ENCODE measurements at regions not wholly inside any gene's neighbourhood (a gene's known extent, or its start where the extent isn't known, plus 50 kb on each side); places are given as distances from the start of the nearest gene placed in this dataset.

DNA sequence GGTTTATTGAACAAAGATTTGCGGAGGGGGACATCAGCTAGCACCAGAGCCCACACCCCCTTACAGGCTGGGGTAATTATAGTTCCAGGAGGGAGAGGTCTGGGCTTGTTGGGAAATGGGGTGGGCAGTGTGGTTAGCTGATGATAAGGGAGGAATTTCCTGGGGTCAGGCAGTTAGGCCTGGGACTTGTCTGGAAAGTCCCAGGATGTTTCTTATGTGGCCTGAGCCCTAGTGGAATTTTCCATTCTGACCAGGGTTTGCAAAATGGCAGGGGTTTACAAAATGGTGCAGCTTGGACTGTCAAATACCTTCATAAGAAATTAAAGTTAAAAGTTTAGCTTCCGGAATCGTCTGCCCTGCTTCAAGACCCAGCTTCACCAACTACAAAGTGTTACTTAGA is 199.1 kb downstream of the FBXO15 start:
- H3K9me3 Mint-ChIP-seq = peaks cover 2% of the 10 kb centered on the region in 2 donors
- Histone ChIP-seq H3K27ac (ENCODE audit: low read length) (no peak overlapping the region), H3K4me1 (ENCODE audit: control insufficient read depth, insufficient read depth, low read length) (no peaks in the 10 kb centered on the region), H3K27me3 (ENCODE audit: control insufficient read depth, insufficient read depth, low read length) (no peaks in the 10 kb centered on the region), H3K9me3 (ENCODE audit: control insufficient read depth, insufficient read depth, low read length) (no peaks in the 10 kb centered on the region), H3K36me3 (ENCODE audit: control insufficient read depth, insufficient read depth, low read length) (no peaks in the 10 kb centered on the region), H3K4me3 (ENCODE audit: low read length) (no peak overlapping the region)
- no peak overlapping the region for H3K4me3 Mint-ChIP-seq
- intact Hi-C loops (cut with micrococcal nuclease) = no loop called here
- no peaks in the 10 kb centered on the region for H3K4me1 Mint-ChIP-seq
- no peak overlapping the region for H3K27ac Mint-ChIP-seq
- H3K27me3 Mint-ChIP-seq (ENCODE audit: low read depth in 2 of 2) = no peaks in the 10 kb centered on the region
- ATAC-seq = no peak
- TF ChIP-seq CTCF (IDR thresholded peaks at IDR 0.05) = no peak
- WGBS (ENCODE audit: insufficient coverage) = 90% methylated on average over 2 of the region's 3 CpGs
- no peaks in the 10 kb centered on the region for H3K36me3 Mint-ChIP-seq
- DNase-seq = no peak

DNA sequence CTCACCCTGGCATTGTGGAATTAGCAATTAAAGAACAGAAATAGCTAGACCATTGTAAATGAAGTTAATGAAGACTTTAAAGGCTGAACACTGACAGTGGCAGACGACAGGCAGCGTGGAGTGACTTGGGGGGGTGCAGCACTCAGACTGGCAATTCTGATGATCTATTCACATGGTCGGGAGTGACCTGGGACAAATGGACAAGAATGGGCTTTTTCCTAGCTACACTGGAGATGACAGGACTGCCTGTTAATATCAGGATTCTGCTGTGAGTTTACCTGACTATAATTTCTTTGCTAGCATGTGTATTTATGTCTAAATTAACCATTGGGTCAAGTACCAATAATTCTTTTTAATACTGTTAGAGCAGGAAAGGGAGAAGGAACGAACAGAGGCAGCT is 199.6 kb downstream of the FBXO15 start:
- Histone ChIP-seq H3K27me3 (ENCODE audit: control insufficient read depth, insufficient read depth, low read length) (no peaks in the 10 kb centered on the region), H3K27ac (ENCODE audit: low read length) (no peak overlapping the region), H3K9me3 (ENCODE audit: control insufficient read depth, insufficient read depth, low read length) (no peaks in the 10 kb centered on the region), H3K36me3 (ENCODE audit: control insufficient read depth, insufficient read depth, low read length) (no peaks in the 10 kb centered on the region), H3K4me3 (ENCODE audit: low read length) (no peak overlapping the region), H3K4me1 (ENCODE audit: control insufficient read depth, insufficient read depth, low read length) (no peaks in the 10 kb centered on the region)
- intact Hi-C loops (cut with micrococcal nuclease) = no loop called here
- TF ChIP-seq CTCF (IDR thresholded peaks at IDR 0.05) = no peak
- no peaks in the 10 kb centered on the region for H3K27me3 Mint-ChIP-seq (ENCODE audit: low read depth in 2 of 2)
- H3K4me3 Mint-ChIP-seq = no peak overlapping the region
- DNase-seq (no peak), ATAC-seq (no peak)
- no peaks in the 10 kb centered on the region for H3K36me3 Mint-ChIP-seq
- H3K4me1 Mint-ChIP-seq = no peaks in the 10 kb centered on the region
- no peak overlapping the region for H3K27ac Mint-ChIP-seq
- H3K9me3 Mint-ChIP-seq = peaks cover 2% of the 10 kb centered on the region in 2 donors
- WGBS (ENCODE audit: insufficient coverage) = 66% methylated on average over 4 of the region's 4 CpGs

DNA sequence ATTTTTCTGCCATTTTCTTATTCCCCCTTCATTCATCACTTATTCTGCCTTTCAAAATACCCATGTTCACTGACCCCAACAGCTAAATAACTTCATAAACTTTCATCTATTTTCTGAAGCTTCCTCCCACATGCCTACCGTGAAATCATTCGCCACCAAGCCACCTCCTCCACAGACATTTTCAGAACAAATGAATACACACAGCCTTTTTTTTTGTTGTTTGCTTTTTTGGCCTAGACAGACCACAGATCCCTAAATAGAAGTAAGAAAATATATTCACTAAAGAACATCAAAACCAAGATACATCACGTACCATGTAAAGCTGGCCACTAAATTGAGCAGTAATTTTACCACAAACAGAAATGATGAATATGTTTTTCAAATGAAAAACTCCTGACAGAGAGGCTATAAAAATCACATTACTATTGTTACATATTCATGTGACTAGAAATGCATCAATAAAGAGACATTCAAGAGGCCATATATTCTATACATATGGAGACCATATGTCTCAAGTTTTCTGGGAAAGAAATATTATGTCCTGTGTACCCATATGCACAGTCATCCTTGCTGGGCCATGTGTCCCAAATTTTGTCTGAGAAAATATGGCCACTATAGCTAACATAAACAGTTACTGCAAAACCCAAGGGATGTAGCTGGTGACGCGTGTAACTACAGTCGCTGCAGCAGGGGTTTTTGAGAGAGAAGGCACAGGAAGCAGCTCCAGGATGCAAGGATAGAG is 200.3 kb downstream of the FBXO15 start:
- DNase-seq = no peak
- H3K27ac Mint-ChIP-seq = no peak overlapping the region
- H3K9me3 Mint-ChIP-seq = peaks cover 2% of the 10 kb centered on the region in 2 donors
- H3K27me3 Mint-ChIP-seq (ENCODE audit: low read depth in 2 of 2) = no peaks in the 10 kb centered on the region
- H3K4me1 Mint-ChIP-seq = no peaks in the 10 kb centered on the region
- no peak for TF ChIP-seq CTCF (IDR thresholded peaks at IDR 0.05)
- Histone ChIP-seq H3K27me3 (ENCODE audit: control insufficient read depth, insufficient read depth, low read length) (no peaks in the 10 kb centered on the region), H3K27ac (ENCODE audit: low read length) (no peak overlapping the region), H3K36me3 (ENCODE audit: control insufficient read depth, insufficient read depth, low read length) (no peaks in the 10 kb centered on the region), H3K4me3 (ENCODE audit: low read length) (no peak overlapping the region), H3K4me1 (ENCODE audit: control insufficient read depth, insufficient read depth, low read length) (no peaks in the 10 kb centered on the region), H3K9me3 (ENCODE audit: control insufficient read depth, insufficient read depth, low read length) (no peaks in the 10 kb centered on the region)
- no peak for ATAC-seq
- 56% methylated on average over 6 of the region's 6 CpGs for WGBS (ENCODE audit: insufficient coverage)
- no peak overlapping the region for H3K4me3 Mint-ChIP-seq
- intact Hi-C loops (cut with micrococcal nuclease) = no loop called here
- H3K36me3 Mint-ChIP-seq = no peaks in the 10 kb centered on the region
